Glomerular visceral epithelial cell (primary cell): ENCODE measurements at regions not wholly inside any gene's neighbourhood (a gene's known extent, or its start where the extent isn't known, plus 50 kb on each side); places are given as distances from the start of the nearest gene placed in this dataset.
"Not testable (repeated sequence)": the region's sequence is repeated elsewhere in the genome, so short reads cannot be mapped to it uniquely, and the experiment has no call there.

Experiments
- DNase-seq: peaks from one replicate; pipeline ENCODE4 v3.0.0-alpha.2; 2016; ENCODE audit errors: extremely low spot score

- no peak for DNase-seq
These were observed 174.3 kb downstream of the CPS1 start for GRCh38 chr2:210730672-210731071.

GRCh38 chr2:210746826-210747225 lies 190.4 kb downstream of the CPS1 start:
- not testable (repeated sequence) for DNase-seq

- DNase-seq: no peak
These were observed 196.1 kb downstream of the CPS1 start for GRCh38 chr2:210752532-210752931.

- no peak for DNase-seq
These were observed 197.0 kb downstream of the CPS1 start for GRCh38 chr2:210753386-210753785.

- DNase-seq: no peak
These were observed 200.5 kb downstream of the CPS1 start for GRCh38 chr2:210756855-210757254.

- DNase-seq: no peak
These were observed 206.5 kb downstream of the CPS1 start for GRCh38 chr2:210762604-210763588.

GRCh38 chr2:210768329-210768910 lies 212.0 kb downstream of the CPS1 start:
- DNase-seq: no peak

GRCh38 chr2:210776756-210777155 lies 220.4 kb downstream of the CPS1 start:
- no peak for DNase-seq

GRCh38 chr2:210782222-210782621 lies 225.8 kb downstream of the CPS1 start:
- DNase-seq: no peak

- not testable (repeated sequence) for DNase-seq
These were observed 231.4 kb downstream of the CPS1 start for GRCh38 chr2:210787831-210788230.

GRCh38 chr2:210792000-210792399 lies 235.6 kb downstream of the CPS1 start:
- DNase-seq: no peak

- no peak for DNase-seq
These were observed 239.1 kb downstream of the CPS1 start for GRCh38 chr2:210795506-210795905.

- DNase-seq: no peak
These were observed 241.8 kb downstream of the CPS1 start for GRCh38 chr2:210798180-210798579.

- no peak for DNase-seq
These were observed 258.0 kb downstream of the CPS1 start for GRCh38 chr2:210814251-210815025.

- no peak for DNase-seq
These were observed 260.4 kb downstream of the CPS1 start for GRCh38 chr2:210816769-210817168.

GRCh38 chr2:210818473-210818872 lies 262.1 kb downstream of the CPS1 start:
- DNase-seq: no peak

- DNase-seq: no peak
These were observed 277.0 kb downstream of the CPS1 start for GRCh38 chr2:210833403-210833802.

GRCh38 chr2:210839034-210839433 lies 282.6 kb downstream of the CPS1 start:
- no peak for DNase-seq

GRCh38 chr2:210839450-210839849 lies 283.1 kb downstream of the CPS1 start:
- DNase-seq: no peak

GRCh38 chr2:210842896-210843295 lies 286.5 kb downstream of the CPS1 start:
- no peak for DNase-seq

- no peak for DNase-seq
These were observed 287.6 kb downstream of the CPS1 start for GRCh38 chr2:210844016-210844415.

GRCh38 chr2:210859314-210859713 lies 302.9 kb downstream of the CPS1 start:
- no peak for DNase-seq
